Activated CD4-positive, alpha-beta T cell treated with anti-CD3 and anti-CD28 coated beads, Interleukin-2, amount 50 U/mL, for 4 hours (primary cell): ENCODE measurements at regions not wholly inside any gene's neighbourhood (a gene's known extent, or its start where the extent isn't known, plus 50 kb on each side); places are given as distances from the start of the nearest gene placed in this dataset.

Experiments used
- DNase-seq, 2 experiments: peaks; one replicate each; pipeline ENCODE4 v3.0.0-alpha.2; 2020

DNA sequence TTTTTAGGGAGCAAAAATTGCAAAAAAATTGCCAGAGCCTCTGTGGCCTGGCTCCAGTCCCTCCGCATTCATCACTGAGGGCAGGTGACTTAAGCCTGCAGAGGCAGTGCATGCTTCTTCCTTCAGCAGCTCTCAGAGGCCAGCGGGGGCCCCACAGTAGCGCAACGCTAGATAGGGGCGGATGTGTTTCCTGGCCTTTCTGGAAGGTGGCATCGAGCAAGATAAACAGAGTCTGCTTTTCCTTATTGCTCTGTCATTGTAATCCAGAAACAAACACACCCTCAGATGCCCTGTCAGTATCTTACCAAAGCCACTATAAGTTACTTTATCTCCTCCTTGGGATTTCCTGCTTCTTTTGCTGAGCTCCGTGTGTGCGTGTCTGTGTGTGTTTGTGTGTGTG, 75.5 kb upstream of the IRX6 start:
- no peak for DNase-seq

DNA sequence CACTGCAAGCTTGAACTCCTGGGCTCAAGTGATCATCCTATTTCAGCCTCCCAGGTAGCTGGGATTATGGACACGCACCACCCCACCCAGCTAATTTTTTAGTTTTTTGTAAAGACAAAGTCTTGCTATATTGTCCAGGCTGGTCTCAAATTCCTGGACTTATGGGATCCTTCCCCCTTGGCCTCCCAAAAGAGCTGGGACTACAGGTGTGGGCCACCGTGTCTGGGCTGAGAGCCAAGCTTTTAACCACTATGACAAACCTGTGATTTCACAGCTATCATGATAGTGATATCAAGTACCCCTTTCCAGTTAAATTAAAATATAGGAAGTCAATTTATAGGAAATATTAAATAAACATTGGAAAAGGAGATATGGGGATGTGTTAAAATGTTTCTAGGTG, 74.6 kb upstream of the IRX6 start:
- no peak for DNase-seq

DNA sequence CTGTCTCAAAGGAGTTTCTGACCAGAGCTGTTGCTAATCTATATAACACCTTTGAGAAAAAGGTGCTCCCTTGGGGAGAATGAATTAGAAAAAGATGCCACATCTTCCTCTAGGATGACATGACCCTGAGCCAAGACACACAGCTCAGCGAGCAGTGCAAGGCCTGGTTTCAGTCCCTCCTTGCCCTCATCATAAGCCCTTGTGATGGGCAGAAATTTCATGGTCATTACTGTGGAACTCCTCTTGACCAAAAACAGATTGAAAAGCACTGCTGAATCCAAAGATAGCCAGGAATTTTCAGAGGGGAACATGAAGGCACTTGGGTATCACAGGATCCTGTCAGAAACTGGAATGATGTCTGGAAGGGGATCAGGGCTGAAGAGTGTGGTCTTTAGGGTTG, 74.1 kb upstream of the IRX6 start:
- DNase-seq = no peak

DNA sequence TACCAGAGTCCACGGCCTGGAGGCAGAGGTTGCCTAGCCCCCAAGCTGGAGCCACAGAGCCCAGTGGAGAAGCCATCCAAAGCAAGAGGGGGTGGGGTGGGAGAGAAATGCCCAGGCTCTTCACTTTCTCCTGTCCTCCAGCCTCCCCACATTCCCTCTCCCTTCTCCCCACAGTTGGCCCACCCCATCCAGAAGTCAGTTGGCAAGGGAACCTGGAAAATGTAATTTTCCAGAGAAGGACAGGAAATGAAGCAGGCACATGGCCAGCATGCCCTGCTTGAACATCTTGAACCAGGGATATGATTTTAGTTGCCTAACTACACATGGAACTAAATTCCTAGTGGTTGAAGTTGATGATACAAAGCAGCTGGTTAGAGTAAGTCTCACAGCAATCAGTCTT, 73.3 kb upstream of the IRX6 start:
- no peak for DNase-seq

DNA sequence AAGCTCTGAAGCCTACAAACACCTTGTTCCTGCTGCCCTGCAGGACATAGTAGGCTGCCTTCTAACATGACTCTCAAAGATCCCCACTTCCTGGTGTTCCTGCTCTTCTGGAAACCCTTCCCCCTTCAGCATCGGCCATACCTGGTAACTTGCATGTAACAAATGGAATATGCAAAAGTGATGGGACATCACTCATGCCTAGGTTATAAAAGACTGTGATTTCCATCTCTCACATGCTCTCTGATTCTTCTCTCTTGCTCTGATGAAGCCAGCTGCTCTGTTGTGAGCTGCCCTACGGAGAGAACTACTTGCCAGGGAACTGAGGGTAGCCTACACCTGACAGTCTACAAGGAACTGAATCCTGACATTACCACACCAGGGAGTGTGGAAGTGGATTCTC, 72.9 kb upstream of the IRX6 start:
- no peak for DNase-seq

DNA sequence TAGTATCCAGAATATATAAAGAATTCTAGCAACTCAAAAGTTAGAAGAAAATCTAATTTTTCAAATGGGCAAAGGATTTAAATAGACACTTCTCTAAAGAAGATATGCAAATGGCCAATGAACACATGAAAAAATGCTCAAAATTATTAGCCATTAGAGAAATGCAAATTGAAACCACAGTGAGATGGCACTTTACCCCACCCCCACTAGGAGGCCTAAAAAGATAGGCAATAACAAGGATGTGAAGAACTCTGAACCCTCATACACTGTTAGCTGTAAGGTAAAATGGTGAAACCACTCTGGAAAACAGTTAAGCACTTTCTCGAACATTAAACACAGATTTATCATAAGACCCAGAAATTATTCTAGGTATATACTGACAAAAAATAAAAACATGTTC, 71.4 kb upstream of the IRX6 start:
- DNase-seq = no peak

DNA sequence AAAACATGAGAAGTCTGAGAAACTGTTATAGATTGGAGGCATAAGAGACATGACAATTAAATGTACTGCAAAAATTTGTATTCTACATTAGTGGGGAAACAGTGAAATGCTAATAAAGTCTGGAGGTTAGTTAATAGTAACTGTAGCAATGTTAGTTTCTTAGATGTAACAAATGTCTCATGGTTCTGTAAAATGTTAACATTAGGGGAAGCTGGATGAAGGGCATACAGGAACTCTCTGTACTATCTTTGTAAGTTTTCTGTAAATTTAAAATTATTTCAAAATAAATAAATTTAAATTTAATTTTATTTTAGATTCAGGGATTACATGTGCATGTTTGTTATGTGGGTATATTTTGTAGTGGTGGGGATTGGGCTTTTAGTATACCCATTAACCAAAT, 70.0 kb upstream of the IRX6 start:
- no peak for DNase-seq

DNA sequence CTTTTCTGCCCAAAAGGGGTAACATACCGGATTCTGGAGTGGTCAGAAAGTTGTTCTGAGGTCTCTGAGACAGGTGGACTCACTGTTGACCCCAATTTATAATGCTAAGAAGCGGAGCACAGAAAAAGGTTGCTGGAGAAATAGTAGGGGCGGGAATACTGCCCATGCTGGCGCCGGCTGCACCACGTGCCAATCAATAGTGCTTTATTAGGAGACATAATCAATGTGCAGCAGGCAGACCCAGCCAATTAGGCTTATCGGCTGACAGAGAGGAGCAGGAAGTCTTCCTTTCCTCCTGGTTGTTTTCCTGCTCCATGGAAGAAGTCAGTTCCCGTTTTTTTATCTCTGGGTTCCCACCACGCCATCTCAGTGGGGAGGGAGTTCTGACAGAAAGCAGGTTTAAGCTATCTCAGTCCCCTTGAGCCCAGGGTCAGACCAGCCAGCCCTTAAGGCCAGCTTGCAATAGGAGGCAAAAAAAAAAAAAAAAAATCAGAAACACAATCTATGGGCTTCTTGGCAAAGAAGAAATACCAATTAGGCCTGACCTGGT, 68.2 kb upstream of the IRX6 start:
- no peak for DNase-seq

DNA sequence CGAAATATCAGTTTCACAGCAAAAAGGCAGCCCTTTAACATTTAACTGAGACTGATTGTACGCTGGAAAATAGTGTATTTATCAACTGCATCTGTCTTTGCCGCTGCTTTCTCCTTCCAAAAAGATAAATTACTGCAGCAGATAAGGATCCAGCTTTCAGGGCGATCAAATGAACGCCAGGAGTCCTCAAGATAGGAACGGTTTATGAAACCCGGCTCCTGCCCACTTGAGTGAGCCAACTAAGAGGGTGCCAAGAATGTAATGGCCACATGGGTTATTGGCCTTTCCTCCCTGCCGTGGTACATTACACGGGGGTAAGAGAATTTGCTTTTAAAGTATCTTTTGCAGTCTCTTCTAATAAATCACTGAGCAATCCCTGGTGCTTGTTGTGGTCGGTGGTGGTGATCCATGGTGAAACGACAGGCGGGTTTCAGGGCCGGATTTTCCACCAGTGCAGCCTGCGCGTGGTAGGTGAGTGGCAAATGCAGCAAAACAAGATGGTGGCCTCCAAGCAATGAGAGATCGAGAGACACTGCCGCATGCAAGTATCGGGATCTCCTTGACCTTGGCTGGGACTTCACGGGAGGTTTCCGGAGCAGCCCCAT, 67.5 kb upstream of the IRX6 start:
- no peak for DNase-seq

DNA sequence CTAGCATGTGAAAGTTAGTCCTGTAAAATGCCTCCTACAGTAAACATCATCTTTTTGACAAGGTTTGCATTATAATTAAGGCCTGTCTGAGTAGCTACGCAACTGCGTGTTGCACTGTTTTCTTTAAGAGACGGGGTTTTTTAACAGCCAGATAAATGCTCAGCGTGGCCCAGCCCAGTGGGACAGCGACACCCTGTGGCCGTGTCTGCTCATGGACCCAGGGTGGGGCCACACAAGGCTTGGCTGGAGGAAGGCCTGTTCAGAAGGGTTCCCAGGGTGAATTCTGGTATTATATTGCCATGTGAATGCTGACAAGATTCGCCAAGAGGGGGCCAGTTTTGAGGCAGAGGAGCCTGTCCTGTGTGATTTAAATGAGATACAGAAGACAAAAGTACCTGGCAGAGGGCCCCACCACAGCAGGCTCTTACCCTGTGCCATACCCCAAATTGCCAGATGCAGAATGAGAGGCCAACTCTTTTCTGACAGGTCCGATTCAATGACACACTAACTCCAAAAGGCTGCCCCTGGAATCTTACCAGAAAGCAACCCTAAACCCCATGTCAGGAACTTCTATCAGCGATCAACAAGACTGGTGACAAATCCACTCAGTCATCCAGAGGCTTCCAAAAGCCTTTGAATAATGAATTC, 65.9 kb upstream of the IRX6 start:
- peak in 1 of 2 experiments; percentile 5 for DNase-seq

DNA sequence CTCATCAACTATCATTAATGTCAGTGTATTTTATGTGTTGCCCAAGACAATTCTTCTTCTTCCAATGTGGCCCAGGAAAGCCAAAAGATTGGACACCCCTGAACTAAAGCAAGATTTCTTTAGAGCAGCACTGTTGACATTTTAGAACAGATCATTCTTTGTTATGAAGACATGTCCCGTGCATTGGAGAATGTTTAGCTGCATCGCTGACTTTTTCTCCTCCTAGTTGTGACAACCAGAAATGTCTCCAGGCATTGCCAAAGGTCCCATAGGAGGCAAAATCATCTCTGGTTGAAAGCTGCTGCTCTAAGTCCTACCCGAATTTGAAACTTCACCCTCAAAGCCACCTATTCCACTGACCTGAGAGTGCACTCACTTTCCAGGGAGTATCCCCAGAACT, 62.7 kb upstream of the IRX6 start:
- DNase-seq = no peak

DNA sequence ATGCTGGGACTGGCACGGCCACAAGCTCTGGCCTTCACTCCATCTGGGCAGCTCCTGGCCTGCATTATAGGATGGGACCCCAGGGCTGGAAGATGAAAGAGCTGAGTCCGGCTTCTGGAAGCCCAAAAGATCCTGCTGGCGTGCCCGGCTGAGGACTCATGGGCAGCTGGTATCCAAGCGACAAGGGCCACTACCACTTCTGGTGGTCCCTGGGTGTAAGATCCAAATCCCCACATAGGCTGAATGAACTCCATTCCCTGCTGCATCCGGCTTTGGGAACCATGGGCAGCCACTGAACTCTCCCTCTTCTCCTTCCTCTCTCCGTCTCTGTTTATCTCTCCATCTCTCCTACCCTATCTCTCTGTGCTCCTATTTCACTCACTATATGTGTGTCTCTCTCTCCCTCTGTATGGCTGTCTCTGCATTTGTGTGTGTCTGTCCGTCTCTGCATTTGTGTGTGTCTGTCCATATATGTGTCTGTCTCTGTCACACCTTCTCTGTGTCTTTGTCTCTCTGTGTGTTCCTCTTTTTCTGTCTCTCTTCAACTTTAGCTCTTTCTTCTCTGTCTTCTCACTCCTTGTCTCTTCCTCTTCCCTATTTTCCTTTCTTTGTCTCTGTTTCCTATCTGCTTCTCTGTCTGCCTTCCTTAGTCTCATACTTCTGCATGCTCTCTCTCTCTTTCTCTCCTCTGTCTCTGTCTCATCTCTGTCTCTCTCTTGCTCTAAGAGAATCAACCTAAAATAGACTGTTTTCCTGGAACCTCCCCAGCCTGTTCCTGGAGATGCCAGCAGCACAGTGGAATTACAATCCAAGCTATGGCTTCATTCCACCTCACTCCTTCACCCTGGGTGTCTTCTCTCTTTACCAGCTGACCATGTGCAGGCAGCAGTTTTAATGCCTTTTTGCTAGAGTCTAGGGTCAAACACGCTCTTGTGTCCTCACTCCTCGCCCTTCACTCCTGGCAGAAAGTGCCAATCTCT, 60.4 kb upstream of the IRX6 start:
- no peak for DNase-seq

DNA sequence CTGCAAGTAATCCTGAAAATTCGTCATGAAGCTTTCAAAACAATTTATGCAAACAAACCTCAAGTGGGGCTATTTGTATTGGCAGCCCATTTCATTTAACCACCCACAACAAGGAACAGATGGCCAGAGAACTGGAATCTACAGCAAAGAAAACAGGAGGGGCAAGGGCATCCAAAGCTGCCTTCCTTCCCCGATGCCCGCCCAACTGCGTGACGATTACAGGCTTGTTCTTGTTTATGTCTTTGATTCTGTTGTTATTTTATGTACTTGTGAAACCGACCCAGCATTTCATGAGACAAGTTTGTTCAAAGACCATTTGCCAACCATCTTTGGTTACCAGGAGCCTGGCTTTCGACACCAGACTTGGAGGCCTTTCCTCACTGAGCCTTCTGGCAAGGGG, 59.1 kb upstream of the IRX6 start:
- DNase-seq = no peak

DNA sequence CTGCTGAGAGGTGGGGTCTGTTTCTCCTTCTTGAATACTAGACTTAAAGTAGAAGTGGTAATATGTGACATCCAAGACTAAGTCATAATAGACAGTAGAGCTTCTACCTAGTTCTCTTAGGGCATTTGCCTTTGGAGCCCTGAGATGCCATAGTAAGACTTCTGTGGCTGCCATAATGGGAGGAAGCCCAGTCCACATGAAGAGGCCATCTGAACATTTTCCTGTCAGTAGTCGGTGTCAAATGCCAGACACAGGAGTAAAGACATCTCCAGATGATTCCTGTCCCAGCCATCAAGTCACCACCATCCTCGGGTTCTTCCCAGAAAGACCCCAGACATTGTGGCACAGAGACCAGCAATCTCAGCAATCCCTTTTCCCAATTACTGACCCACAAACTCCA, 58.1 kb upstream of the IRX6 start:
- DNase-seq = no peak

DNA sequence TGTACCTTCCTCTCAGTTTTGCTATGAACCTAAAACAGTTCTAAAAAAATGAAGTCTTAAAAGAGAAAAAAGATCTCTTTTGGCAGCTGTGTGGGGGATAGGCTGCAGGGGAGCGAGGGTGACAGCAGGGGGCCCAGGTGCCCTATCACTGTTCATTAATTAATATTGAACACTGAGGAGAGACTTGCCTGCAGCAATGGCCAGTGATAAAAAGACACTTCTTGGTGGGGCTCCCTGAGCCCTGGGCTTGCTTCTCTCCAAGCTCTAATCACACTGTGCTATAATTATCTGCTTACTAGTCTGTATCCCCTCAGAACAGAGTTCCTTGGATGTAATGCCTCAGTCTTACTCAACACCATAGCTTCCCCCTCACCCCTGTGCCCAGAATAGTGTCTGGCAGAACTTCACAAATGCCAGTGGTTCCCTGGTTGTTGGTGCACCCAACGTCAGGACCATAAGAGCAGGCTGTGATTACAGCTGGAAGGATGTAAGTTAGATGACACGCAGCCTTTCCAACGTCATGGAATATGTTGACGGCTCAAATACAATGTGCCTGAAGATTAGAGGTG, 52.0 kb upstream of the IRX6 start:
- no peak for DNase-seq

DNA sequence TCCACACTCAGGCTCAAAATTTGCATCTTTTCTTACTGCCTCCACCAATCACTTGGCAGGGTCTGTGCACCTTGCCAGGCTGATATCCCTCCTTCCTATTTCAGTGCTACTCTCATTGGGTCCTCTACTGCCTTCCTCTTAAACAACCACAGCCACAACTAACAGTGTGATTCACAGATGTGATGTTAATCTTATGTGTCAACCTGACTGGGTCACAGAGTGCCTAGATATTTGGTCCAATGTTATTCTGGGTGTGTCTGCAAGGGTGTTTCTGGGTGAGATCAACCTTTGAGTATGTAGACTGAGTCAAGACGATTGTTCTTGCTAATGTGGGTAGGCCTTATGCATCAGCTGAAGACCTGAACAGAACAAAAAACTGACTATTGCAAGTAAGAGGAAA, 51.3 kb upstream of the IRX6 start:
- no peak for DNase-seq

DNA sequence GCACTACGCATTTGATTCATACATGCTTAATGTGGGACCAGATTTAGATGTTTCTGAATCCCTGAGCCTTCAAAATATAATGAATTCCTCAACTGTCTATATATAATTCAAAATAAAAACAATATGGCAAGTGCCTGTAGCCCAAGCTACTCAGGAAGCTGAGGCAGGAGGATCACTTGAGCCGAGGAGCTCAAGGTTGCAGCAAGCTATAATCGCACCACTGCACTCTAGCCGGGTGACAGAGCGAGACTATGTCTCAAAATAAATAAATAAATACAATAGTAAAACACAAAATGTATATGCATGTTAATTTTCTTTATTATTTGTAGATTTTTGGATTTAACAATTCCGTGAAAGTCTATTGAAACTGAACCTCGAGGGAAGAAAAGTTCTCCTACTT, 50.6 kb upstream of the IRX6 start:
- DNase-seq = no peak

DNA sequence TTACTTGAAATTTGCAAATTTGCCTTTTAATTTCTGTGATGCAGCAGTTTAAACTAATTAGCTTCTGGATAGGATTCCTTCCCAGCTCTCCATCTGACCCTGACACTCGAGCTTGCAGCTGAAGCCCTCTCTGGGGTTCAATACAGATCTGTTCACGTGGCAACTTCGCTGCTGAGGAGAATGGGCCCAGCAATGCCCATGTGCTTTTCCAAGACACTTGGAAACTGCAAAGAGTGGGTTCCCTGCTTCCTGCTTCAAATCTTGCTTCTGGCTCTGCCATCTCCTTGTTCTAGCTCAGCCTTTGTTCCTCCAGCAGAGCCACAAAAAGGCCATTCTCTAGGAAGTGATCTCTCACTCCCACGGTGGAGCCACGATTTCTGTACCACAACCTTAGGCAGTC, 50.0 kb upstream of the IRX6 start:
- no peak for DNase-seq
